HEK293 (cell line): ENCODE measurements at regions not wholly inside any gene's neighbourhood (a gene's known extent, or its start where the extent isn't known, plus 50 kb on each side); places are given as distances from the start of the nearest gene placed in this dataset.

Experiments used
- FEZF1 ChIP-seq: fragments of 450-650 bp; formaldehyde crosslinking; IDR thresholded peaks from 2 replicates; pipeline ENCODE4 v1.5.1; 2016; ENCODE audit warnings: missing biosample characterization, missing genetic modification characterization
- KLF1 ChIP-seq: fragments of 450-650 bp; formaldehyde crosslinking; IDR thresholded peaks from 2 replicates; pipeline ENCODE4 v1.5.1; 2016; ENCODE audit warnings: missing biosample characterization, missing genetic modification characterization
- SETDB1 ChIP-seq: IDR thresholded peaks from one replicate; pipeline ENCODE4 v1.6.1; 2017; ENCODE audit warnings: mild to moderate bottlenecking, low read length, moderate library complexity, mixed read lengths; ENCODE audit not compliant: insufficient read length
- ZFP41 ChIP-seq: fragments of 450-650 bp; formaldehyde crosslinking; IDR thresholded peaks from 2 replicates; pipeline ENCODE4 v1.5.1; 2016; ENCODE audit warnings: missing biosample characterization, missing genetic modification characterization, borderline replicate concordance
- ZNF214 ChIP-seq: fragments of 450-650 bp; formaldehyde crosslinking; IDR thresholded peaks from 2 replicates; pipeline ENCODE4 v1.5.1; 2017; ENCODE audit warnings: missing biosample characterization, mild to moderate bottlenecking, missing genetic modification characterization, borderline replicate concordance
- ZNF561 ChIP-seq: fragments of 450-650 bp; IDR thresholded peaks from 2 replicates; pipeline ENCODE4 v1.5.1; 2018; ENCODE audit warnings: missing biosample characterization, missing genetic modification characterization, borderline replicate concordance
- ZXDB ChIP-seq: fragments of 450-650 bp; formaldehyde crosslinking; IDR thresholded peaks from 2 replicates; pipeline ENCODE4 v1.5.1; 2016; ENCODE audit warnings: missing biosample characterization, missing genetic modification characterization
- TF ChIP-seq, protein P1 (sequence below): fragments of 450-650 bp; formaldehyde crosslinking; IDR thresholded peaks from 2 replicates; pipeline ENCODE4 v1.5.1; 2016; ENCODE audit warnings: missing biosample characterization, missing genetic modification characterization

DNA sequence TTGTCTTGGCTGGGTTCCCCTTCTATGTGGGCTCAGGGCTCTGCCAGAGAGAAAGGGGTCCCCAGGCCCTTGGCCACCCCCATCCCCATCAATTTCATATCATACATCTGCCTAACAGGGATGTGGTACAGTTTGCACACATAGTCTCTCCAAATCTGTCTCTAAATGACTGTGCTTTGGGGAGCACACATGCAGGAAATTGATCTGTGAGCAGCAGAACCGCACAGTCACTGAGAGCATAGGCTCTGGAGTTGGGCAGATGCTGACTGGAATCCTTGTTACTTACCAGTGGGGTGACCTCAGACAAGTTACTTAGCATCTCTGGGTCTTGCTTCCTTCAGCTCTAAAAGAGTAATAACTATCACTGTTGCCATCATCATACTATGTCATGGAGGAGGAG, 273.9 kb downstream of the ABHD5 start:
- TF ChIP-seq ZNF214 (tag by site-specific recombination) (no peak), ZXDB (tag by site-specific recombination) (no peak), ZNF561 (no peak), FEZF1 (no peak), ZFP41 (tag by site-specific recombination) (no peak), SETDB1 (no peak), KLF1 (tag by site-specific recombination) (no peak)
- TF ChIP-seq, protein P1, sequence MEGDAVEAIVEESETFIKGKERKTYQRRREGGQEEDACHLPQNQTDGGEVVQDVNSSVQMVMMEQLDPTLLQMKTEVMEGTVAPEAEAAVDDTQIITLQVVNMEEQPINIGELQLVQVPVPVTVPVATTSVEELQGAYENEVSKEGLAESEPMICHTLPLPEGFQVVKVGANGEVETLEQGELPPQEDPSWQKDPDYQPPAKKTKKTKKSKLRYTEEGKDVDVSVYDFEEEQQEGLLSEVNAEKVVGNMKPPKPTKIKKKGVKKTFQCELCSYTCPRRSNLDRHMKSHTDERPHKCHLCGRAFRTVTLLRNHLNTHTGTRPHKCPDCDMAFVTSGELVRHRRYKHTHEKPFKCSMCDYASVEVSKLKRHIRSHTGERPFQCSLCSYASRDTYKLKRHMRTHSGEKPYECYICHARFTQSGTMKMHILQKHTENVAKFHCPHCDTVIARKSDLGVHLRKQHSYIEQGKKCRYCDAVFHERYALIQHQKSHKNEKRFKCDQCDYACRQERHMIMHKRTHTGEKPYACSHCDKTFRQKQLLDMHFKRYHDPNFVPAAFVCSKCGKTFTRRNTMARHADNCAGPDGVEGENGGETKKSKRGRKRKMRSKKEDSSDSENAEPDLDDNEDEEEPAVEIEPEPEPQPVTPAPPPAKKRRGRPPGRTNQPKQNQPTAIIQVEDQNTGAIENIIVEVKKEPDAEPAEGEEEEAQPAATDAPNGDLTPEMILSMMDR (tag by site-specific recombination): no peak
